ENCODE measurements at regions not wholly inside any gene's neighbourhood (a gene's known extent, or its start where the extent isn't known, plus 50 kb on each side); places are given as distances from the start of the nearest gene placed in this dataset.

GRCh38 chr6:27176523-27177484 is 70.7 kb upstream of the PRSS16 start:
- 3 to 5% (median 3%) methylated on average over 38 of the region's 38 CpGs for WGBS, 4 donors
- peak; percentile 34 to 72 (median 50) for DNase-seq

GRCh38 chr6:27177485-27178406 is 69.8 kb upstream of the PRSS16 start:
- WGBS, 4 donors, result 0% methylated on average over 18 to 39 of the region's 39 CpGs
- peak overlapping the region; percentile 51 to 98 (median 72) for H3K4me3 ChIP-seq
- H3K4me1 ChIP-seq (replicated peaks in 1 of 2), result peaks cover 5 to 16% of the 10 kb centered on the region in 2 donors
- intact Hi-C loops (cut with DNase I), result no loop called here
- DNase-seq, result peak; percentile 74 to 91 (median 87)
- no peaks in the 10 kb centered on the region for H3K9me3 ChIP-seq (replicated peaks in 1 of 3)
- H3K27ac ChIP-seq, result peak overlapping the region; percentile 15 to 83 (median 73)
- no peaks in the 10 kb centered on the region for H3K27me3 ChIP-seq
- H3K36me3 ChIP-seq (replicated peaks in 1 of 2), result no peaks in the 10 kb centered on the region
- TF ChIP-seq POLR2A (IDR thresholded peaks at IDR 0.05) (peak; percentile 30 to 59), CTCF (IDR thresholded peaks at IDR 0.05) (peak in 5 of 6 experiments; percentile 26 to 51 (median 37))

More at GRCh38 chr6:27176523-27177484, 70.7 kb upstream of the PRSS16 start:
- intact Hi-C loops (cut with DNase I), result no loop called here
- H3K4me1 ChIP-seq (replicated peaks in 1 of 2), result peaks cover 5 to 16% of the 10 kb centered on the region in 2 donors
- peak overlapping the region in 4 of 5 donors; percentile 33 to 83 (median 76) for H3K27ac ChIP-seq
- TF ChIP-seq CTCF (IDR thresholded peaks at IDR 0.05) (no peak), POLR2A (IDR thresholded peaks at IDR 0.05) (no peak)
- H3K36me3 ChIP-seq (replicated peaks in 1 of 2), result no peaks in the 10 kb centered on the region
- peak overlapping the region; percentile 51 to 98 (median 72) for H3K4me3 ChIP-seq
- H3K27me3 ChIP-seq, result no peaks in the 10 kb centered on the region
- H3K9me3 ChIP-seq (replicated peaks in 1 of 3), result no peaks in the 10 kb centered on the region

DNA sequence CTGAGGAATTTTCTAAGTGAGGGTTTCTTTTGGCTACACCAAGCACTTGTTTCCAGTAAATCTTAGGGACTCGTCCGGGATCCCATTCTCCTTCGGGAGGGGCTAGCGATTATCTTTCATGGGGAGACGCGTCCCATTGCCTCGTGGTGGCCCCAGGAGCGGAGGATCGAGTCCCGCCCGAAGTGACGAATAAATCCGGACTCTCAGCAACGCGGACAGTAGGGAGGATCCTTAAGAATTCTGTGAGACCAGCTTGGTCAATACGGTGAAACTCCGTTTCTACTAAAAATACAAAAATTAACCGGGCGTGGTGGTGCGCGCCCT is 69.1 kb upstream of the PRSS16 start:
- no peaks in the 10 kb centered on the region for H3K9me3 ChIP-seq (replicated peaks in 1 of 3)
- 4 to 15% (median 6%) methylated on average over 20 to 21 of the region's 21 CpGs for WGBS, 4 donors
- DNase-seq, result peak in 1 of 7 donors; percentile 18
- peak overlapping the region in 2 of 4 donors; percentile 51 to 81 for H3K4me3 ChIP-seq
- no peaks in the 10 kb centered on the region for H3K27me3 ChIP-seq
- no peaks in the 10 kb centered on the region for H3K36me3 ChIP-seq (replicated peaks in 1 of 2)
- H3K4me1 ChIP-seq (replicated peaks in 1 of 2), result peaks cover 5 to 16% of the 10 kb centered on the region in 2 donors
- TF ChIP-seq POLR2A (IDR thresholded peaks at IDR 0.05), result no peak
- TF ChIP-seq CTCF (IDR thresholded peaks at IDR 0.05), result no peak
- intact Hi-C loops (cut with DNase I), result no loop called here
- H3K27ac ChIP-seq, result peak overlapping the region in 3 of 5 donors; percentile 73 to 83 (median 80)

DNA sequence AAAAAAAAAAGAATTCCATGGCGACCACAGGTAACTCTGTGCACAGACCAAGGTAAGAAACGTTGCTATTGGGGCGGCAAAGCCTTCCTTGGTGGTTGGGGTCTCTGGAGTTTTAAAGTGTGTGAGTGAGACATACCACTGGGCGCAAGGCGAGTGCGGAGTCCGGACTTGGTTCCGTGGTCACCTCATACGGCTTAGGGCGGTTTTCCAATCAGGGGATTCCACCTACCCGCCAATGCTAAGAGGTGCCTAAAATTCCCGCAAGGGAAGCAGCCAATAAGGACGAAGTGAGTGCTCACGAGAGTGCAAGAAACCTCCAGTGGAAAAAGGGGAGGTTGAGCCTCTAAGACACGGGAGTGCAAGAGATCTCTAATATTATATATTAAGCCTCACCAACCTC is 68.6 kb upstream of the PRSS16 start:
- Histone ChIP-seq H3K27ac (no peak overlapping the region), H3K9me3 (replicated peaks in 1 of 3) (no peaks in the 10 kb centered on the region), H3K4me3 (peak overlapping the region in 1 of 4 donors; percentile 81), H3K4me1 (replicated peaks in 1 of 2) (peaks cover 5 to 16% of the 10 kb centered on the region in 2 donors), H3K36me3 (replicated peaks in 1 of 2) (no peaks in the 10 kb centered on the region), H3K27me3 (no peaks in the 10 kb centered on the region)
- WGBS, 4 donors, result 54 to 63% (median 57%) methylated on average over 15 of the region's 15 CpGs
- intact Hi-C loops (cut with DNase I), result no loop called here
- TF ChIP-seq CTCF (IDR thresholded peaks at IDR 0.05), result no peak
- no peak for TF ChIP-seq POLR2A (IDR thresholded peaks at IDR 0.05)
- no peak for DNase-seq

Measured in adrenal gland (tissue), 9 donors.